PC-3 (cell line): ENCODE measurements at regions not wholly inside any gene's neighbourhood (a gene's known extent, or its start where the extent isn't known, plus 50 kb on each side); places are given as distances from the start of the nearest gene placed in this dataset.

Source experiments
- ATAC-seq: fragments of 200-7000 bp; cut with Tn5 transposase; 2 replicates; pipeline ENCODE4 v1.9.1; 2020; ENCODE audit warnings: mild to moderate bottlenecking, moderate library complexity
- BruUV-seq: library from RNA; stranded (reverse); fragments of 400-500 nt; replicated peaks from 2 replicates; lab custom pipeline; 2021; lab: Mats Ljungman, UMichigan
- CTCF ChIA-PET: fragments of 300-600 bp; sonication (Branson Sonifier 250); formaldehyde crosslinking; loops from one replicate; lab custom pipeline; 2022; ENCODE audit warnings: antibody characterized with exemption; lab: Charles Lee
- POLR2A ChIA-PET: fragments of 300-600 bp; sonication (Branson Sonifier 250); formaldehyde crosslinking; loops from one replicate; lab custom pipeline; 2022; ENCODE audit warnings: antibody characterized with exemption; ENCODE audit not compliant: unreplicated experiment; lab: Charles Lee
- DNase-seq: peaks from one replicate; pipeline ENCODE4 v3.0.0-alpha.2; 2015
- H2AFZ ChIP-seq: fragments of 300-600 bp; sonication (generic); 2 replicates; pipeline ENCODE4 v1.6.0; 2016; ENCODE audit warnings: antibody characterized with exemption, low read length
- H3F3A ChIP-seq: fragments of 300-600 bp; sonication (generic); one replicate; pipeline ENCODE4 v1.6.0; 2017; ENCODE audit warnings: antibody characterized with exemption, low read length, control low read depth, mild to moderate bottlenecking; ENCODE audit not compliant: unreplicated experiment
- H3K27ac ChIP-seq: fragments of 300-600 bp; sonication (generic); 2 replicates; pipeline ENCODE4 v1.5.1; 2016; ENCODE audit warnings: mild to moderate bottlenecking, low read length
- H3K27me3 ChIP-seq: fragments of 300-600 bp; sonication (generic); 2 replicates; pipeline ENCODE4 v1.6.1; 2016; ENCODE audit warnings: low read length, mixed read lengths
- H3K36me3 ChIP-seq: fragments of 300-600 bp; sonication (generic); 2 replicates; pipeline ENCODE4 v1.6.1; 2016; ENCODE audit warnings: low read depth, mixed run types, low read length, mixed read lengths
- H3K4me1 ChIP-seq: fragments of 300-600 bp; sonication (generic); 2 replicates; pipeline ENCODE4 v1.5.1; 2016; ENCODE audit warnings: low read length; ENCODE audit not compliant: insufficient read depth
- H3K4me2 ChIP-seq: fragments of 300-600 bp; sonication (generic); 2 replicates; pipeline ENCODE4 v1.6.0; 2016; ENCODE audit warnings: low read length
- H3K4me3 ChIP-seq: fragments of 300-600 bp; sonication (generic); 2 replicates; pipeline ENCODE4 v1.5.1; 2016; ENCODE audit warnings: mild to moderate bottlenecking, low read length, mixed read lengths
- H3K79me2 ChIP-seq: fragments of 300-600 bp; sonication (generic); 2 replicates; pipeline ENCODE4 v1.6.1; 2017; ENCODE audit warnings: low read length, mixed read lengths
- H3K9ac ChIP-seq: fragments of 300-600 bp; sonication (generic); 2 replicates; pipeline ENCODE4 v1.6.0; 2016; ENCODE audit warnings: mild to moderate bottlenecking, low read length
- H3K9me2 ChIP-seq: fragments of 300-600 bp; sonication (generic); replicated peaks from 2 replicates; pipeline ENCODE4 v1.6.1; 2016; ENCODE audit warnings: mixed run types, low read length, mixed read lengths
- H3K9me3 ChIP-seq: fragments of 300-600 bp; sonication (generic); 2 replicates; pipeline ENCODE4 v1.6.1; 2016; ENCODE audit warnings: low read length, mixed read lengths
- H4K20me1 ChIP-seq: fragments of 300-600 bp; sonication (generic); 2 replicates; pipeline ENCODE4 v1.6.1; 2016; ENCODE audit warnings: low read length, mixed read lengths
- EZH2 ChIP-seq: fragments of 300-600 bp; sonication (generic); IDR thresholded peaks from one replicate; pipeline ENCODE4 v1.6.1; 2017; ENCODE audit warnings: antibody characterized with exemption, mild to moderate bottlenecking, low read length; ENCODE audit not compliant: unreplicated experiment
- EZH2phosphoT487 ChIP-seq: fragments of 300-600 bp; sonication (generic); IDR thresholded peaks from 2 replicates; pipeline ENCODE4 v1.6.1; 2018; ENCODE audit warnings: mild to moderate bottlenecking, antibody characterized with exemption, low read length, borderline replicate concordance
- intact Hi-C: fragments of 100-400 bp; cut with micrococcal nuclease; formaldehyde crosslinking; loops from 2 replicates; pipeline ENCODE4 v1.9.0; 2023
- TF ChIP-seq, protein P1 (sequence below): fragments of 300-600 bp; sonication (generic); conservative IDR thresholded peaks from 2 replicates; pipeline ENCODE4 v1.5.1; 2017; ENCODE audit warnings: antibody characterized with exemption, low read depth, mild to moderate bottlenecking, low read length

- no peaks in the 10 kb centered on the region for H3K9me3 ChIP-seq
- no peak overlapping the region for H3K4me3 ChIP-seq
- ChIA-PET POLR2A (no interaction called here), CTCF (interaction anchor here (0.6 kb wide), 1 partner anchor 212 kb away, joined by 4 read pairs; no protein-coding TSS in a partner anchor)
- H3K4me1 ChIP-seq: no peaks in the 10 kb centered on the region
- intact Hi-C loops: no loop called here
- no peaks in the 10 kb centered on the region for H3K36me3 ChIP-seq
- no peak for ATAC-seq
- no peaks in the 10 kb centered on the region for H3K9me2 ChIP-seq
- no peak overlapping the region for H2AFZ ChIP-seq
- no peaks in the 10 kb centered on the region for H3F3A ChIP-seq
- no peak overlapping the region for H3K4me2 ChIP-seq
- H3K27me3 ChIP-seq: no peaks in the 10 kb centered on the region
- no peak for TF ChIP-seq EZH2
- TF ChIP-seq, protein P1, sequence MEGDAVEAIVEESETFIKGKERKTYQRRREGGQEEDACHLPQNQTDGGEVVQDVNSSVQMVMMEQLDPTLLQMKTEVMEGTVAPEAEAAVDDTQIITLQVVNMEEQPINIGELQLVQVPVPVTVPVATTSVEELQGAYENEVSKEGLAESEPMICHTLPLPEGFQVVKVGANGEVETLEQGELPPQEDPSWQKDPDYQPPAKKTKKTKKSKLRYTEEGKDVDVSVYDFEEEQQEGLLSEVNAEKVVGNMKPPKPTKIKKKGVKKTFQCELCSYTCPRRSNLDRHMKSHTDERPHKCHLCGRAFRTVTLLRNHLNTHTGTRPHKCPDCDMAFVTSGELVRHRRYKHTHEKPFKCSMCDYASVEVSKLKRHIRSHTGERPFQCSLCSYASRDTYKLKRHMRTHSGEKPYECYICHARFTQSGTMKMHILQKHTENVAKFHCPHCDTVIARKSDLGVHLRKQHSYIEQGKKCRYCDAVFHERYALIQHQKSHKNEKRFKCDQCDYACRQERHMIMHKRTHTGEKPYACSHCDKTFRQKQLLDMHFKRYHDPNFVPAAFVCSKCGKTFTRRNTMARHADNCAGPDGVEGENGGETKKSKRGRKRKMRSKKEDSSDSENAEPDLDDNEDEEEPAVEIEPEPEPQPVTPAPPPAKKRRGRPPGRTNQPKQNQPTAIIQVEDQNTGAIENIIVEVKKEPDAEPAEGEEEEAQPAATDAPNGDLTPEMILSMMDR: no peak
- TF ChIP-seq EZH2phosphoT487: no peak
- H3K27ac ChIP-seq: no peak overlapping the region
- H3K79me2 ChIP-seq: no peaks in the 10 kb centered on the region
- no TSS peak for BruUV-seq
- DNase-seq: no peak
- H4K20me1 ChIP-seq: no peaks in the 10 kb centered on the region
- H3K9ac ChIP-seq: no peak overlapping the region
Measured at GRCh38 chr5:98334946-98335345, 438.5 kb upstream of the RGMB start.

DNA sequence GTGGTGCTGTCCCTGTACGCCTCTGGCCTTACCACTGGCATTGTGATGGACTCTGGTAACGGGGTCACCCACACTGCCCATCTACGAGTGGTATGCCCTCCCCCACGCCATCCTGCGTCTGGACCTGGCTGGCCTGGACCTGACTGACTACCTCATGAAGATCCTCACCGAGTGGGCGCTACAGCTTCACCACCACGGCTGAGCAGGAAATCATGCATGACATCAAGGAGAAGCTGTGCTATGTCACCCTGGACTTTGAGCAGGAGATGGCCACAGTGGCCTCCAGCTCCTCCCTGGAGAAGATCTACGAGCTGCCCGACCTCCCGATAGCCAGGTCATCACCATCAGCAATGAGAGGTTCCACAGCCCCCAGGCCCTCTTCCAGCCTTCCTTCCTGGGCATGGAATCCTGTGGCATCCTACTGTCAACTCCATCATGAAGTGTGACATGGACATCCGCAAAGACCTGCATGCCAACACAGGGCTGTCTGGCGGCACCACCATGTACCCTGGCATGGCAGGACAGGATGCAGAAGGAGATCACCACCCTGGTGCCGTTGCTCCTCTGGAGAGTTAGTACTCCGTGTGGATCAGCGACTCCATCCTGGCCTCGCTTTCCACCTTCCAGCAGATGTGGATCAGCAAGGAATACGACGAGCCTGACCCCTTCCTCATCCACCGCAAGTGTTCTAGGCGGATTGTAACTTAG, 434.2 kb upstream of the RGMB start:
- no peaks in the 10 kb centered on the region for H4K20me1 ChIP-seq
- no TSS peak for BruUV-seq
- intact Hi-C loops: no loop called here
- H3K4me3 ChIP-seq: no peak overlapping the region
- H3K4me2 ChIP-seq: no peak overlapping the region
- no peak overlapping the region for H3K27ac ChIP-seq
- ChIA-PET POLR2A (no interaction called here), CTCF (no interaction called here)
- no peaks in the 10 kb centered on the region for H3K9me2 ChIP-seq
- H3K9ac ChIP-seq: no peak overlapping the region
- no peaks in the 10 kb centered on the region for H3K36me3 ChIP-seq
- no peaks in the 10 kb centered on the region for H3F3A ChIP-seq
- H2AFZ ChIP-seq: no peak overlapping the region
- no peak for TF ChIP-seq EZH2phosphoT487
- TF ChIP-seq EZH2: no peak
- TF ChIP-seq, protein P1: no peak
- no peaks in the 10 kb centered on the region for H3K79me2 ChIP-seq
- H3K9me3 ChIP-seq: no peaks in the 10 kb centered on the region
- H3K27me3 ChIP-seq: no peaks in the 10 kb centered on the region
- DNase-seq: no peak
- no peaks in the 10 kb centered on the region for H3K4me1 ChIP-seq
- no peak for ATAC-seq
